Breast epithelium (tissue), 3 donors: ENCODE measurements at regions not wholly inside any gene's neighbourhood (a gene's known extent, or its start where the extent isn't known, plus 50 kb on each side); places are given as distances from the start of the nearest gene placed in this dataset.

Source experiments
- POLR2A ChIP-seq: fragments of 450-650 bp; IDR thresholded peaks from one replicate; pipeline ENCODE4 v1.6.1; 2016; ENCODE audit warnings: antibody characterized with exemption, mild to moderate bottlenecking, moderate library complexity
- TF ChIP-seq, protein P1 (sequence below), 3 donors: fragments of 450-650 bp; IDR thresholded peaks; one replicate each; pipeline ENCODE4 v1.5.1; 2016 to 2017; ENCODE audit warnings: antibody characterized with exemption in 3 of 3, mild to moderate bottlenecking in 3 of 3, moderate library complexity in 3 of 3

DNA sequence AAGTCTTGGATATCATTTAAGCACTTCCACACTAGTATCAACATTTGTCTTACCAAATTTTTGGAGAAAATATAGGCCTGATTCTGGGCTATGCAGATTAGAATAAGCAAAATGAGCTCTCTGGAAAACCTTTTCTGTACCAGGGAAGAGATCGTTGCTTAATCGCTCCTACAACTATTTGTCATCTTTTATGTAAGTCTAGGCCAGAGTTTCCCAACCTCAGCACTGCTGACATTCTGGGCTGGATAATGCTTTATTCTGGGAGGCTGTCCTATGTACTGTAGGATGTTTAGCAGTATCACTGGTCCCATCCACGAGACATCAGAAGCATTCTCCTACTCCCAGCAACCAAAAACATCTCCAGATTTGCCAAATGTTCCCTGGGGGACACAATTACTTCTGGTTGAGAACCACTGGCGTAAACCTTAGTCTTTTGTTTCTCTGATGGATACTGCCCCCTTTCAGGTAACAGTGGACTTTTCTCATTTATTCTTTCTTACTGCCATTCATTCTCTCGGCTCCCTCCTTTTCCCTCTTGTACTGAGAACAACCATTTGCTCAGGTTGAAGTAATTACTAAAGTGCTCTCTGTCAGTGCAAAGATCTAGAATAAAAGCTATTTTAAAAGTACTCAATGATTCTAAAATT, 316.9 kb upstream of the E2F7 start:
- TF ChIP-seq, protein P1, sequence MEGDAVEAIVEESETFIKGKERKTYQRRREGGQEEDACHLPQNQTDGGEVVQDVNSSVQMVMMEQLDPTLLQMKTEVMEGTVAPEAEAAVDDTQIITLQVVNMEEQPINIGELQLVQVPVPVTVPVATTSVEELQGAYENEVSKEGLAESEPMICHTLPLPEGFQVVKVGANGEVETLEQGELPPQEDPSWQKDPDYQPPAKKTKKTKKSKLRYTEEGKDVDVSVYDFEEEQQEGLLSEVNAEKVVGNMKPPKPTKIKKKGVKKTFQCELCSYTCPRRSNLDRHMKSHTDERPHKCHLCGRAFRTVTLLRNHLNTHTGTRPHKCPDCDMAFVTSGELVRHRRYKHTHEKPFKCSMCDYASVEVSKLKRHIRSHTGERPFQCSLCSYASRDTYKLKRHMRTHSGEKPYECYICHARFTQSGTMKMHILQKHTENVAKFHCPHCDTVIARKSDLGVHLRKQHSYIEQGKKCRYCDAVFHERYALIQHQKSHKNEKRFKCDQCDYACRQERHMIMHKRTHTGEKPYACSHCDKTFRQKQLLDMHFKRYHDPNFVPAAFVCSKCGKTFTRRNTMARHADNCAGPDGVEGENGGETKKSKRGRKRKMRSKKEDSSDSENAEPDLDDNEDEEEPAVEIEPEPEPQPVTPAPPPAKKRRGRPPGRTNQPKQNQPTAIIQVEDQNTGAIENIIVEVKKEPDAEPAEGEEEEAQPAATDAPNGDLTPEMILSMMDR (IDR thresholded peaks at IDR 0.05): no peak
- TF ChIP-seq POLR2A: no peak
